ENCODE measurements at regions not wholly inside any gene's neighbourhood (a gene's known extent, or its start where the extent isn't known, plus 50 kb on each side); places are given as distances from the start of the nearest gene placed in this dataset.

DNA sequence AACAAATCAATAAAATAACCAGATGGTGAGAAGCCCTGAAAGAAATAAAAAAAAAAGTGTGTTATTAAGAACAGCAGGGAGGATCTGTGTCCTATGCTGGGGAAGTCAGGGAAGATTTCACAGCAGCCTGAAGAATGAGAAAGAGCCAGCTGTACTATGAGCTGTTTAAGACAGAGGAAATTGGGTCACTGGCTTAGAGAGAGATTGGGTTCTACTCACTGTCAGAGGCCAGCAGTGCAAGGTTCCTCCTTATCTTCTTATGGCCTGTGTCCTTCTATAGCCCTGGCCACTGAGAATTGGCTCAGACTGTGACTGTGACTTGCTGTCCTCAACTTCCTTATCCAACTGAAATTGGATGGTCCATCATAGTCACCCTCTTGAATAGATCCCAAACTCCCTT lies 54.8 kb upstream of the FDX1 start:
- Mint-ChIP-seq H3K36me3 (ENCODE audit: insufficient read depth, unreplicated experiment) (no peaks in the 10 kb centered on the region), H3K9me3 (ENCODE audit: low read depth, unreplicated experiment) (no peaks in the 10 kb centered on the region), H3K27me3 (ENCODE audit: unreplicated experiment) (no peaks in the 10 kb centered on the region), H3K4me3 (ENCODE audit: low read depth, unreplicated experiment) (no peak overlapping the region), H3K4me1 (ENCODE audit: low read depth, unreplicated experiment) (peaks cover 15% of the 10 kb centered on the region), H3K27ac (ENCODE audit: unreplicated experiment) (no peak overlapping the region)
- no TSS peak for BruUV-seq (replicated peaks)
- intact Hi-C loops (cut with micrococcal nuclease; ENCODE audit: unreplicated experiment): loop anchor here (10.0 kb wide), 1 partner anchor 520 kb away; no protein-coding TSS in a partner anchor
- no peak for DNase-seq
- TF ChIP-seq, protein P1, sequence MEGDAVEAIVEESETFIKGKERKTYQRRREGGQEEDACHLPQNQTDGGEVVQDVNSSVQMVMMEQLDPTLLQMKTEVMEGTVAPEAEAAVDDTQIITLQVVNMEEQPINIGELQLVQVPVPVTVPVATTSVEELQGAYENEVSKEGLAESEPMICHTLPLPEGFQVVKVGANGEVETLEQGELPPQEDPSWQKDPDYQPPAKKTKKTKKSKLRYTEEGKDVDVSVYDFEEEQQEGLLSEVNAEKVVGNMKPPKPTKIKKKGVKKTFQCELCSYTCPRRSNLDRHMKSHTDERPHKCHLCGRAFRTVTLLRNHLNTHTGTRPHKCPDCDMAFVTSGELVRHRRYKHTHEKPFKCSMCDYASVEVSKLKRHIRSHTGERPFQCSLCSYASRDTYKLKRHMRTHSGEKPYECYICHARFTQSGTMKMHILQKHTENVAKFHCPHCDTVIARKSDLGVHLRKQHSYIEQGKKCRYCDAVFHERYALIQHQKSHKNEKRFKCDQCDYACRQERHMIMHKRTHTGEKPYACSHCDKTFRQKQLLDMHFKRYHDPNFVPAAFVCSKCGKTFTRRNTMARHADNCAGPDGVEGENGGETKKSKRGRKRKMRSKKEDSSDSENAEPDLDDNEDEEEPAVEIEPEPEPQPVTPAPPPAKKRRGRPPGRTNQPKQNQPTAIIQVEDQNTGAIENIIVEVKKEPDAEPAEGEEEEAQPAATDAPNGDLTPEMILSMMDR (IDR thresholded peaks at IDR 0.05; ENCODE audit: unreplicated experiment): no peak
- CTCF ChIA-PET: no interaction called here

DNA sequence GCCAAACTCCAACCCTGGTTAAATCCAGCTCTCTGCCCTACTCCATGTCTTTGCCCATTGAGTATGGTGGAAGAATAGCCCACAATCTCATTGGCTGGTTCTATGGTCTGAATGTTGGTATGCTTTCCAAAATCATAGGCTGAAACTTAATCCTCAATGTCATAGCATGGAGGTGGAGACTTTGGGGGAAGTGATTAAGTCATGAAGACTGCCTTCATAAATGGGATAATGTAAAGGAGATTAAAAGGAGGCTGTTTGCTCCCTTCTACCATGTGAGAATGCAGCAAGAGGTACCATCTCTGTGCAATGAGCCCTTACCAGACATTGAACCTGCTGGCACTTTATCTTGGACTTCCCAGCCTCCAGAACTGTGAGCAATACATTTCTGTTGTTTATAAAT lies 54.4 kb upstream of the FDX1 start:
- no peaks in the 10 kb centered on the region for H3K27me3 Mint-ChIP-seq (ENCODE audit: unreplicated experiment)
- no peaks in the 10 kb centered on the region for H3K9me3 Mint-ChIP-seq (ENCODE audit: low read depth, unreplicated experiment)
- H3K4me3 Mint-ChIP-seq (ENCODE audit: low read depth, unreplicated experiment): no peak overlapping the region
- TF ChIP-seq, protein P1 (IDR thresholded peaks at IDR 0.05; ENCODE audit: unreplicated experiment): no peak
- no peaks in the 10 kb centered on the region for H3K36me3 Mint-ChIP-seq (ENCODE audit: insufficient read depth, unreplicated experiment)
- intact Hi-C loops (cut with micrococcal nuclease; ENCODE audit: unreplicated experiment): loop anchor here (10.0 kb wide), 1 partner anchor 521 kb away; no protein-coding TSS in a partner anchor
- CTCF ChIA-PET: no interaction called here
- no peak for DNase-seq
- BruUV-seq (replicated peaks): no TSS peak
- H3K4me1 Mint-ChIP-seq (ENCODE audit: low read depth, unreplicated experiment): peaks cover 15% of the 10 kb centered on the region
- no peak overlapping the region for H3K27ac Mint-ChIP-seq (ENCODE audit: unreplicated experiment)

DNA sequence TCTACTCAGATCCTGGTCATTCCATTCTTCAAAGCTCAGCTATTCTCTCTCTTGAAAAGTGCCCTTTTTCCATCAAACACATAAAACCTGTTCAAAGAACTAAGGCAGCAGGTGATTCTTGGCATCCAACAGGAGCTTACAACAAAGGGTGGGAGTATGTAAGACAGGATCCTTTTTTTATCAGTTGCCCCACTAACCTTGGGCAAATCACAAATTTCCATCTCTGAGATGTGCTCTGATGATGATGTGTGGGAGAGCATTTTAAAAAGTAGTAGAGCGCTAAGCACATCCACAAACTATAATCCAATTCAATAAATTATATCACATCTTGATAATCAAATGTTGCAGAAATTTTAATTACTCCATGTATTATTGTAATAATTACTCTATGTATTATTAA lies 53.7 kb upstream of the FDX1 start:
- H3K4me1 Mint-ChIP-seq (ENCODE audit: low read depth, unreplicated experiment): peaks cover 15% of the 10 kb centered on the region
- no peaks in the 10 kb centered on the region for H3K9me3 Mint-ChIP-seq (ENCODE audit: low read depth, unreplicated experiment)
- intact Hi-C loops (cut with micrococcal nuclease; ENCODE audit: unreplicated experiment): loop anchor here (1.0 to 10.0 kb wide), 4 partner anchors 57 to 521 kb away; no protein-coding TSS in a partner anchor
- H3K4me3 Mint-ChIP-seq (ENCODE audit: low read depth, unreplicated experiment): no peak overlapping the region
- no peaks in the 10 kb centered on the region for H3K27me3 Mint-ChIP-seq (ENCODE audit: unreplicated experiment)
- no peak for DNase-seq
- no TSS peak for BruUV-seq (replicated peaks)
- TF ChIP-seq, protein P1 (IDR thresholded peaks at IDR 0.05; ENCODE audit: unreplicated experiment): no peak
- H3K27ac Mint-ChIP-seq (ENCODE audit: unreplicated experiment): no peak overlapping the region
- CTCF ChIA-PET: no interaction called here
- no peaks in the 10 kb centered on the region for H3K36me3 Mint-ChIP-seq (ENCODE audit: insufficient read depth, unreplicated experiment)

DNA sequence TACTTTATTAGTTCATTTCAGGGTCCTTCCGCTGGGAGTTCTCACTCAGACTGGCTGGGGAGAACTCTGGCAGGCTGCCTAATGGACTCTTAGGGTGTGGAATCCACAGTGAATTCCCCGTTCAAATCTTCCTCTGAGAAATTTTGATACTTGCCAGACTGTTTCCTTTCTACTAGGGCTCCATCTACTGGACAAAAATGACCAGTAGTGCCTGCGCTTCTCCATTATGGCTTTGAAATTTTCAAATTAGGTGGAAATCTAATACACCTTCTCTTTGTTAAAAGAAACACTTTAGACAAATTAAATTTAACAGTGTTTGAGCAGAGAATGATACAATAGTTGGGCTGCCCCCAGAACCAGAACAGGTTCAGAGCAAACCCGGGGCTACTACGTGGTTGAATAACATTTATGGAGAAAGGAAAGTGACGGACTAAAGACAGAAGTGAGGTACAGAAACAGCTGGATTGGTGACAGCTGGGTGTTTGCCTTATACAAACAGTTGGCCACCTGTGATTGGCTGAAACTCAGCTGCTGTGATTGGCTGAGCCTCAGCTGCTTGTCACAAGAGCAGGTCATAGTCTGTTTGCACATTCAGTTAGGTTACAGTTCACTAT lies 52.9 kb upstream of the FDX1 start:
- BruUV-seq (replicated peaks): no TSS peak
- Mint-ChIP-seq H3K4me1 (ENCODE audit: low read depth, unreplicated experiment) (peaks cover 15% of the 10 kb centered on the region), H3K27me3 (ENCODE audit: unreplicated experiment) (no peaks in the 10 kb centered on the region), H3K36me3 (ENCODE audit: insufficient read depth, unreplicated experiment) (no peaks in the 10 kb centered on the region), H3K9me3 (ENCODE audit: low read depth, unreplicated experiment) (no peaks in the 10 kb centered on the region), H3K4me3 (ENCODE audit: low read depth, unreplicated experiment) (no peak overlapping the region), H3K27ac (ENCODE audit: unreplicated experiment) (no peak overlapping the region)
- CTCF ChIA-PET: no interaction called here
- DNase-seq: peak; percentile 75
- TF ChIP-seq, protein P1 (IDR thresholded peaks at IDR 0.05; ENCODE audit: unreplicated experiment): no peak
- intact Hi-C loops (cut with micrococcal nuclease; ENCODE audit: unreplicated experiment): loop anchor here (1.0 to 10.0 kb wide), 4 partner anchors 56 to 522 kb away; no protein-coding TSS in a partner anchor
